H9 (cell line): ENCODE measurements at regions not wholly inside any gene's neighbourhood (a gene's known extent, or its start where the extent isn't known, plus 50 kb on each side); places are given as distances from the start of the nearest gene placed in this dataset.

Experiments used
- DNase-seq: peaks from one replicate; pipeline ENCODE4 v3.0.0-alpha.2; 2017
- H2AFZ ChIP-seq: one replicate; pipeline ENCODE4 v1.6.1; 2013; ENCODE audit warnings: mild to moderate bottlenecking, low read length, control low read depth, moderate library complexity
- H2AK5ac ChIP-seq: 2 replicates; pipeline ENCODE4 v1.6.1; 2013; ENCODE audit warnings: low read length, control low read depth, mixed read lengths; ENCODE audit not compliant: insufficient read length
- H2BK120ac ChIP-seq: one replicate; pipeline ENCODE4 v1.6.1; 2013; ENCODE audit warnings: low read depth, mild to moderate bottlenecking, low read length, control low read depth, inconsistent platforms; ENCODE audit not compliant: poor library complexity, severe bottlenecking
- H2BK12ac ChIP-seq: 2 replicates; pipeline ENCODE4 v1.6.1; 2013; ENCODE audit warnings: low read length, control low read depth, mixed read lengths, low read depth; ENCODE audit not compliant: insufficient read length
- H2BK15ac ChIP-seq: 2 replicates; pipeline ENCODE4 v1.6.1; 2013; ENCODE audit warnings: low read depth, low read length, control low read depth
- H2BK20ac ChIP-seq: one replicate; pipeline ENCODE4 v1.6.1; 2013; ENCODE audit warnings: low read depth, mild to moderate bottlenecking, low read length, control low read depth, inconsistent platforms; ENCODE audit not compliant: poor library complexity, severe bottlenecking
- H2BK5ac ChIP-seq: 2 replicates; pipeline ENCODE4 v1.6.1; 2013; ENCODE audit warnings: low read length, control low read depth, mixed read lengths; ENCODE audit not compliant: insufficient read length
- H3K14ac ChIP-seq: 2 replicates; pipeline ENCODE4 v1.6.1; 2013; ENCODE audit warnings: low read length, control low read depth; ENCODE audit not compliant: insufficient read depth
- H3K18ac ChIP-seq: 2 replicates; pipeline ENCODE4 v1.6.1; 2013; ENCODE audit warnings: low read depth, mild to moderate bottlenecking, mixed read lengths, low read length, control low read depth; ENCODE audit not compliant: insufficient read length
- H3K23ac ChIP-seq: 2 replicates; pipeline ENCODE4 v1.6.1; 2013; ENCODE audit warnings: low read length, control low read depth, mixed read lengths, low read depth; ENCODE audit not compliant: insufficient read length
- H3K23me2 ChIP-seq: 2 replicates; pipeline ENCODE4 v1.6.1; 2013; ENCODE audit warnings: low read depth, mild to moderate bottlenecking, mixed read lengths, low read length, control low read depth; ENCODE audit not compliant: insufficient read length, poor library complexity, severe bottlenecking
- H3K27ac ChIP-seq: 2 replicates; pipeline ENCODE4 v1.5.1; 2013; ENCODE audit warnings: low read length, control low read depth, mixed read lengths, low read depth; ENCODE audit not compliant: insufficient read length
- H3K27me3 ChIP-seq: 2 replicates; pipeline ENCODE4 v1.6.1; 2013; ENCODE audit warnings: low read length, control low read depth, inconsistent platforms; ENCODE audit not compliant: insufficient read depth
- H3K4ac ChIP-seq: 2 replicates; pipeline ENCODE4 v1.6.1; 2013; ENCODE audit warnings: low read depth, mild to moderate bottlenecking, control low read depth, inconsistent platforms, low read length, moderate library complexity
- H3K4me1 ChIP-seq: 2 replicates; pipeline ENCODE4 v1.6.1; 2013; ENCODE audit warnings: low read length, control low read depth, inconsistent platforms; ENCODE audit not compliant: insufficient read depth
- H3K4me2 ChIP-seq: 2 replicates; pipeline ENCODE4 v1.6.1; 2013; ENCODE audit warnings: low read length, control low read depth, mixed read lengths; ENCODE audit not compliant: insufficient read length, insufficient read depth
- H3K56ac ChIP-seq: 2 replicates; pipeline ENCODE4 v1.6.1; 2013; ENCODE audit warnings: low read depth, mild to moderate bottlenecking, mixed read lengths, low read length, control low read depth; ENCODE audit not compliant: insufficient read length
- H3K79me1 ChIP-seq: 2 replicates; pipeline ENCODE4 v1.6.1; 2013; ENCODE audit warnings: low read depth, mild to moderate bottlenecking, moderate library complexity, low read length, control low read depth, inconsistent platforms; ENCODE audit not compliant: insufficient read depth, poor library complexity, severe bottlenecking
- H3K79me2 ChIP-seq: 2 replicates; pipeline ENCODE4 v1.6.1; 2013; ENCODE audit warnings: low read length, control low read depth, inconsistent platforms; ENCODE audit not compliant: insufficient read depth
- H3K9ac ChIP-seq: 2 replicates; pipeline ENCODE4 v1.6.1; 2013; ENCODE audit warnings: low read length, control low read depth, mixed read lengths; ENCODE audit not compliant: insufficient read length; ENCODE audit errors: extremely low read depth
- H3K9me3 ChIP-seq: one replicate; pipeline ENCODE4 v1.6.1; 2013; ENCODE audit warnings: low read depth, low read length, inconsistent platforms; ENCODE audit not compliant: control insufficient read depth
- H3T11ph ChIP-seq: one replicate; pipeline ENCODE4 v1.6.1; 2013; ENCODE audit warnings: mild to moderate bottlenecking, low read length, control low read depth, inconsistent platforms
- H4K20me1 ChIP-seq: one replicate; pipeline ENCODE4 v1.6.1; 2013; ENCODE audit not compliant: control insufficient read depth, insufficient read length, insufficient read depth
- H4K5ac ChIP-seq: 2 replicates; pipeline ENCODE4 v1.6.1; 2013; ENCODE audit warnings: low read depth, mild to moderate bottlenecking, mixed read lengths, low read length, control low read depth; ENCODE audit not compliant: insufficient read length
- H4K8ac ChIP-seq: replicated peaks from 2 replicates; pipeline ENCODE4 v1.6.1; 2013; ENCODE audit warnings: low read length, control low read depth, mixed read lengths, low read depth; ENCODE audit not compliant: insufficient read length
- H4K91ac ChIP-seq: 2 replicates; pipeline ENCODE4 v1.6.1; 2013; ENCODE audit warnings: low read depth, mild to moderate bottlenecking, moderate library complexity, mixed read lengths, low read length, control low read depth; ENCODE audit not compliant: insufficient read length
- H3K27ac Mint-ChIP-seq, 3 experiments: 2 replicates in 2 of 3; 3 replicates in 1 of 3; pipeline ENCODE4 v1.8.0; 2020 to 2021; ENCODE audit warnings: mixed read lengths in 3 of 3, mild to moderate bottlenecking in 1 of 3, moderate library complexity in 1 of 3
- H3K27me3 Mint-ChIP-seq: 2 replicates; pipeline ENCODE4 v1.8.0; 2021; ENCODE audit warnings: low read depth, mild to moderate bottlenecking, moderate library complexity, mixed read lengths
- H3K36me3 Mint-ChIP-seq, 3 experiments: 2 replicates in 2 of 3; 3 replicates in 1 of 3; pipeline ENCODE4 v1.8.0; 2020 to 2021; ENCODE audit warnings: low read depth in 3 of 3, mixed read lengths in 3 of 3; ENCODE audit not compliant: insufficient read depth in 1 of 3
- H3K4me1 Mint-ChIP-seq, 2 experiments: 2 replicates each; pipeline ENCODE4 v1.8.0; 2020; ENCODE audit warnings: mixed read lengths in 2 of 2
- H3K4me3 Mint-ChIP-seq, 2 experiments: 2 replicates in 1 of 2; 3 replicates in 1 of 2; pipeline ENCODE4 v1.8.0; 2020 to 2021; ENCODE audit warnings: mild to moderate bottlenecking in 2 of 2, mixed read lengths in 2 of 2, moderate library complexity in 1 of 2
- H3K9me3 Mint-ChIP-seq, 2 experiments: 2 replicates in 1 of 2; 3 replicates in 1 of 2; pipeline ENCODE4 v1.8.0; 2020; ENCODE audit warnings: mild to moderate bottlenecking in 2 of 2, mixed read lengths in 2 of 2, moderate library complexity in 1 of 2
- WGBS: extraction: QIAGEN DNeasy Blood & Tissue Kit; methylation state at CpG from one replicate; pipeline ENCODE4 v1.1.7; 2013; ENCODE audit warnings: missing lambda C conversion rate, low lambda C conversion rate, mixed read lengths; ENCODE audit not compliant: insufficient read length; ENCODE audit errors: extremely low coverage; 5-methylcytosine and 5-hydroxymethylcytosine counted together
- TF ChIP-seq, protein P1 (sequence below): fragments of 200-600 bp; sonication (generic); conservative IDR thresholded peaks from 3 replicates; pipeline ENCODE4 v1.8.0; 2021; ENCODE audit warnings: antibody characterized with exemption, mild to moderate bottlenecking

- H3K9me3 ChIP-seq: no peaks in the 10 kb centered on the region
- H3K79me2 ChIP-seq: no peaks in the 10 kb centered on the region
- H2AFZ ChIP-seq: no peak overlapping the region
- H4K91ac ChIP-seq: no peak overlapping the region
- H3K18ac ChIP-seq: no peak overlapping the region
- no peak for DNase-seq
- H4K5ac ChIP-seq: no peak overlapping the region
- no peak overlapping the region for H3K4me2 ChIP-seq
- H3K4ac ChIP-seq: no peak overlapping the region
- peaks cover 2% of the 10 kb centered on the region for H4K20me1 ChIP-seq
- H2BK15ac ChIP-seq: no peak overlapping the region
- Mint-ChIP-seq H3K9me3 (no peaks in the 10 kb centered on the region; a peak in 1 of 5 replicates), H3K36me3 (no peaks in the 10 kb centered on the region), H3K27ac (no peak overlapping the region), H3K4me3 (no peak overlapping the region), H3K4me1 (peaks cover 4 to 6% of the 10 kb centered on the region in 2 experiments; a peak in 3 of 4 replicates), H3K27me3 (no peaks in the 10 kb centered on the region)
- no peak overlapping the region for H2BK12ac ChIP-seq
- H3K9ac ChIP-seq: no peak overlapping the region
- H3K4me1 ChIP-seq: no peaks in the 10 kb centered on the region
- no peak overlapping the region for H2BK5ac ChIP-seq
- TF ChIP-seq, protein P1, sequence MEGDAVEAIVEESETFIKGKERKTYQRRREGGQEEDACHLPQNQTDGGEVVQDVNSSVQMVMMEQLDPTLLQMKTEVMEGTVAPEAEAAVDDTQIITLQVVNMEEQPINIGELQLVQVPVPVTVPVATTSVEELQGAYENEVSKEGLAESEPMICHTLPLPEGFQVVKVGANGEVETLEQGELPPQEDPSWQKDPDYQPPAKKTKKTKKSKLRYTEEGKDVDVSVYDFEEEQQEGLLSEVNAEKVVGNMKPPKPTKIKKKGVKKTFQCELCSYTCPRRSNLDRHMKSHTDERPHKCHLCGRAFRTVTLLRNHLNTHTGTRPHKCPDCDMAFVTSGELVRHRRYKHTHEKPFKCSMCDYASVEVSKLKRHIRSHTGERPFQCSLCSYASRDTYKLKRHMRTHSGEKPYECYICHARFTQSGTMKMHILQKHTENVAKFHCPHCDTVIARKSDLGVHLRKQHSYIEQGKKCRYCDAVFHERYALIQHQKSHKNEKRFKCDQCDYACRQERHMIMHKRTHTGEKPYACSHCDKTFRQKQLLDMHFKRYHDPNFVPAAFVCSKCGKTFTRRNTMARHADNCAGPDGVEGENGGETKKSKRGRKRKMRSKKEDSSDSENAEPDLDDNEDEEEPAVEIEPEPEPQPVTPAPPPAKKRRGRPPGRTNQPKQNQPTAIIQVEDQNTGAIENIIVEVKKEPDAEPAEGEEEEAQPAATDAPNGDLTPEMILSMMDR: no peak
- no CpG with 5 or more reads among the region's 9 CpGs for WGBS
- no peak overlapping the region for H2AK5ac ChIP-seq
- no peak overlapping the region for H3K27ac ChIP-seq
- H3K23me2 ChIP-seq: no peaks in the 10 kb centered on the region
- no peak overlapping the region for H4K8ac ChIP-seq
- H2BK20ac ChIP-seq: no peak overlapping the region
- no peak overlapping the region for H2BK120ac ChIP-seq
- no peak overlapping the region for H3K56ac ChIP-seq
- H3T11ph ChIP-seq: no peak overlapping the region
- no peaks in the 10 kb centered on the region; the same call in 1 of the 2 replicates for H3K27me3 ChIP-seq
- H3K79me1 ChIP-seq: no peaks in the 10 kb centered on the region
- H3K14ac ChIP-seq: no peak overlapping the region
- no peak overlapping the region for H3K23ac ChIP-seq
Observed at GRCh38 chr19:30112171-30112570, 170.1 kb downstream of the URI1 start.
